GM12875 (cell line): ENCODE measurements at regions not wholly inside any gene's neighbourhood (a gene's known extent, or its start where the extent isn't known, plus 50 kb on each side); places are given as distances from the start of the nearest gene placed in this dataset.
"Not testable (repeated sequence)": the region's sequence is repeated elsewhere in the genome, so short reads cannot be mapped to it uniquely, and the experiment has no call there.

Experiments
- H3K4me3 ChIP-seq: one replicate; pipeline ENCODE4 v1.5.1; 2011; ENCODE audit warnings: low read depth, low read length, control low read depth
- TF ChIP-seq, protein P1 (sequence below): IDR thresholded peaks from 2 replicates; pipeline ENCODE4 v1.5.1; 2011; ENCODE audit warnings: low read depth, mild to moderate bottlenecking, control low read depth, inconsistent platforms, low read length, moderate library complexity, borderline replicate concordance; ENCODE audit not compliant: insufficient read depth

DNA sequence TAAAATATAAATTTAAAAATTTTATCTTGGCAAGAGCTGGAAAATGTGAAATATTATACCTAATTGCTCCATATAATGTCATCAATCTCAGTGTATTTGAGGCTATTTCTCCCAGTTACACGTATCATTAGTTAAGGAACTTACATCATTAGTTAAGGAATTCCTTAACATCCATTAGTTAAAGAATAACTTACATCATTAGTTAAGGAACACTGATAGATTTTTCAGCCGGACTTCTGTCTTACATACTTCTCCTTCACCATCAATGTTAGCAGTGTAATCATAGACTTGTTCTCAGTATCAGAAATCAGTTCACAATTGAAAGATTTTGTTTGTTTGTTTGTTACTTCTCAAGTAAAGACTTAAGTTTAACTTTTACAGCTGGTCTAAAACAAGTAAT lies 524.4 kb upstream of the CHD1 start:
- TF ChIP-seq, protein P1, sequence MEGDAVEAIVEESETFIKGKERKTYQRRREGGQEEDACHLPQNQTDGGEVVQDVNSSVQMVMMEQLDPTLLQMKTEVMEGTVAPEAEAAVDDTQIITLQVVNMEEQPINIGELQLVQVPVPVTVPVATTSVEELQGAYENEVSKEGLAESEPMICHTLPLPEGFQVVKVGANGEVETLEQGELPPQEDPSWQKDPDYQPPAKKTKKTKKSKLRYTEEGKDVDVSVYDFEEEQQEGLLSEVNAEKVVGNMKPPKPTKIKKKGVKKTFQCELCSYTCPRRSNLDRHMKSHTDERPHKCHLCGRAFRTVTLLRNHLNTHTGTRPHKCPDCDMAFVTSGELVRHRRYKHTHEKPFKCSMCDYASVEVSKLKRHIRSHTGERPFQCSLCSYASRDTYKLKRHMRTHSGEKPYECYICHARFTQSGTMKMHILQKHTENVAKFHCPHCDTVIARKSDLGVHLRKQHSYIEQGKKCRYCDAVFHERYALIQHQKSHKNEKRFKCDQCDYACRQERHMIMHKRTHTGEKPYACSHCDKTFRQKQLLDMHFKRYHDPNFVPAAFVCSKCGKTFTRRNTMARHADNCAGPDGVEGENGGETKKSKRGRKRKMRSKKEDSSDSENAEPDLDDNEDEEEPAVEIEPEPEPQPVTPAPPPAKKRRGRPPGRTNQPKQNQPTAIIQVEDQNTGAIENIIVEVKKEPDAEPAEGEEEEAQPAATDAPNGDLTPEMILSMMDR = no peak
- no peak overlapping the region for H3K4me3 ChIP-seq

DNA sequence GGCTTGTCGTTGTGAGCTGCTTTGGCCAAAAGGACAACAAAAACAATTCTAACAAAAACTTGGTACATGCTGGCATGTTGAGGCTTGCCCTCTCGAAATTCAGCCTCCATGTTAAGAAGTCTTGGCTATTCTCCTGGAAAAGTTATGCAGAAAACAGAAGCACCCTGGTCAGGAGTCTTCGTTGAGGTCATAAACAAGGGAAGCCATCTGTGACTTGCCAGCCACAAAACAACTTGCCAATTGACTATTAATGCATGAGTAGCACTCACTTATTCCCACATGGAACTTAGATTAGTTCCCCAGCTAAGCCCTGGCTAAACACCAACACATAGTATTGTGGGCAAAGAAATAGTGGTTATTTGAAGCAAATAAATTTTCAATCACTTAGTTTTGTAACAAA lies 521.0 kb upstream of the CHD1 start:
- TF ChIP-seq, protein P1 = no peak
- no peak overlapping the region for H3K4me3 ChIP-seq

DNA sequence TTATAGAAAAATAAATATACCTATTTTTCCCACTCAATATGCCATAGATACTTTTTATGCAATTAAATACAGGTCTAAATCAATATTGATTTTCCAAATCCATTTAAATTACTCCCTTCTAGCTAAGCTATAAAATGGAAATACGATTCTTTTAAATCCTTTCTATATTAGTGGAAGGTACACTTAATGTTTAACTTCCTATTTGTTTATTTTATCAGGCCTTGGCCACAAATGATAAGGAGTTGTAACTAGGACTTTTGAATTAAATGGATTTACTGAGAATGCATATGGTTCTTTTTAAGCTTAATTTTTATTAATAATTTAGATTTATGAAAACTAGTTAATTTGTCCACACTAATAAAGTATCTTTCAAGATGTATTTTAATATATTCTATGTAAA lies 517.0 kb upstream of the CHD1 start:
- TF ChIP-seq, protein P1 = no peak
- H3K4me3 ChIP-seq = no peak overlapping the region

DNA sequence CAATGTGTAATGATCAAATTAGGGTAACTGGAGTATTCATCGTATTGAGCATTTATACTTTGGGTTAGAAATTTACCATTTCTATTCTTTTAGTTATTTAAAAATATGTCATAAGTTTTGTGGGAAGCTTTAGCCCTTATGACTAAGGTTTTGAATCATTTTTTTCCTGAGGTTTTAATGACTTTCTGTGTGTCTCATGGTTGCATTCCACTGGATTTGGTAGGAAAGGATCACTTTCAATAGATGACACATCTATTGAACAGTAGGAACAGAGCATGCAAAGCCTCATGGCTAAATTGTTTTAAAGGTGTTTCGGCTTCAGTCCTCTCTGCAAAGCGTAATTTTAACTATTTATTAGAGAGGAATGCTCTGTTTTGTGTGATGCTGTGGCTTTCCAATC lies 512.4 kb upstream of the CHD1 start:
- TF ChIP-seq, protein P1 = no peak
- no peak overlapping the region for H3K4me3 ChIP-seq

DNA sequence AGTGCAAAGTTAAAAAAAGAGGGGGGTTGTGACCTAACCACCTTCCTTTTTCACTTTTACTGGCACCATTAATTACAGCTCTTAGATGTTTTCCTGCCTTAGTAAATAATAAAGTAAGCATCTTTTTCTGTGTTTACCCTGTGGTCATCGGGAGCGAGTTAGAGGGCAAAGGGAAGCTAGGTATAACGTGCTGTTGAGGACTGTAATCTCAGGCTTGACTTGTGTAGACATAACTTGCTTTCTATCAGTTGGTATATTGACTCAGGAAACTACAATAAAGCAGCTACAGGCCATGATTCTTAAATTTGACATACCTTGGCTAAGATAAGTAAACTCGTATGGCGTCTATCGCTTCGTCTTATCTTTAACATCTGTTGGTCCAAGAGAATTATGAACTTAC lies 509.8 kb upstream of the CHD1 start:
- TF ChIP-seq, protein P1 = no peak
- H3K4me3 ChIP-seq = no peak overlapping the region

DNA sequence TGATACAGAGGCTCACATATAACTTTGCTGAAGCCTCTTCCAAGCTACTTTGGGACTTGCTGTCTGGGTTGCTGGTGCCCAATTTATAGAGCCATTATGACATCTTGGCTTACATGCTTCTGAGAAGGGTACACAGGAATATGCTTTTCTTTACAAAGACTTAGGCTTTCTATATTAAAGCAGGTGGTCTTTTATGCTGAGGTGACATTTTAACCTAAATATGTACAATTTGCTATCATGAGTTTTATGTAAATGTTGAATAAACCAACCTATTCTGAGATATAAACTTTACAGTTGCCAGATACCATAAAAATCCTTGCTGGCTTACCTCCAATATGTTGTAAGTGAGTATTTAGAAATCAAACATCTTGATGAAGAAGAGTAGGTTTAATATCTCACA lies 509.2 kb upstream of the CHD1 start:
- H3K4me3 ChIP-seq = no peak overlapping the region
- TF ChIP-seq, protein P1 = no peak

DNA sequence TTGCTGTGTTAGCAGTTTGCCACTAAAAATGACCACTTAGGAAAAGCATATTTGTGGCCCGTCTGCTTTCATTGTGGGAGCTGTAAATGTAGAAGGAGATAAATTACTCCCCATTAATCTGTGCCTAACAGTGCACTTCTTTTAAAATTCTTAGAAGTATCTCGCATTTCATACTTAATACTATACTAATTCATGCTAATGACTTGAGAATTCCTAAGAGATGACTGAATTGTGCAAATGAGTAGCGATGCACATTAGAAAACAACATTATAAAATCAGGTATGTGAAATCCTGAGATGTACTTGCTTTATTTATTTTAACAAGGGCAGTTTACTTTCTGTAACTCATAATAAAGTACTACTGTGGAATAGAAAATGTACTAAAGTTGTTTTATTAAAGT lies 494.6 kb upstream of the CHD1 start:
- not testable (repeated sequence) for H3K4me3 ChIP-seq

- H3K4me3 ChIP-seq = not testable (repeated sequence)
Measured at GRCh38 chr5:99418640-99419039, 489.8 kb upstream of the CHD1 start.

DNA sequence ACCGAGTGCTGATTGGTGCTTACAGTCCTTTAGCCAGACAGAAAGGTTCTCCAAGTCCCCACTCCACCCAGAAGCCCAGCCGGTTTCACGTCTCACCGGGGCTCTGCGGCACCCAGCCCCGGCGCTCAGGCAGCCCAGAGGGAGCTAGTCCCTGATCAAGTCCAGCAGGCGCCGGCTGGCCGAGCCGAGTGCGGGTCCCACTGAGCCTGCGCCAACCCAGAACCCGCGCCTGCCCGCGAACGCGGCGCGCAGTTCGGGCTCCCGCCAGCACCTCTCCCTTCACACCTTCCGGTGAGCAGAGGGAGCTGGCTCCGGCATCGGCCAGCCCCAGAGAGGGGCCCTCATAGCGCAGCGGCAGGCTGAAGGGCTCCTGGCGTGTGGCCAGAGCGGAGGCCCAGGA lies 481.6 kb upstream of the CHD1 start:
- H3K4me3 ChIP-seq = not testable (repeated sequence)

GRCh38 chr5:99404764-99405302 lies 476.0 kb upstream of the CHD1 start:
- H3K4me3 ChIP-seq = not testable (repeated sequence)

DNA sequence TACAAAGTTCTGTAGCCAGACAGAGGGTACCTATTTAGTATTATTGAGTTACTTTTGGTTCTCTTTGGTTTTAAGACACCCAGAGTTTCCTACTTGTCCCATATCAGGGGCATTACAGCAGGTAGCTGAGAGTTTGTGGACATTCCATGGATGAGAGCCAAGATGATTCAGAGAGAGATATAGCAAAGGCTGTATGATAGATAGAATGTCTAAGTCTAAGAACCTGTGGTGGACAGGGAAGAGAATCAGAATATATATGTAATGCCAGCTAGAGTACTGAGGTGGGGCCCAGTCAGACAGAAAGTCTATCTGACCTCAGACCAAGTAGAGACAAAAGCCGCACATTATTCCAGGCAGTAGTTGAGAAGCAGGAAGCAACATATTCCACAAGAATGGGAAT lies 471.8 kb upstream of the CHD1 start:
- not testable (repeated sequence) for H3K4me3 ChIP-seq
